GM21528 (cell line): ENCODE measurements at regions not wholly inside any gene's neighbourhood (a gene's known extent, or its start where the extent isn't known, plus 50 kb on each side); places are given as distances from the start of the nearest gene placed in this dataset.
"Not testable (repeated sequence)": the region's sequence is repeated elsewhere in the genome, so short reads cannot be mapped to it uniquely, and the experiment has no call there.

Experiments
- ATAC-seq: cut with Tn5 transposase; IDR thresholded peaks from one replicate; pipeline ENCODE4 v1.9.1; 2021; ENCODE audit warnings: mild to moderate bottlenecking, moderate library complexity; ENCODE audit not compliant: unreplicated experiment, low FRiP score

GRCh38 chr6:169921853-169922824 lies 170.7 kb downstream of the ERMARD start:
- ATAC-seq, result no peak

- no peak for ATAC-seq
Observed at GRCh38 chr6:169921217-169921616, 169.8 kb downstream of the ERMARD start.

GRCh38 chr6:169920359-169921020 lies 169.1 kb downstream of the ERMARD start:
- no peak for ATAC-seq

GRCh38 chr6:169918954-169919549 lies 167.6 kb downstream of the ERMARD start:
- no peak for ATAC-seq

- no peak for ATAC-seq
Observed at GRCh38 chr6:169918239-169918953, 167.0 kb downstream of the ERMARD start.

GRCh38 chr6:169917153-169917552 lies 165.7 kb downstream of the ERMARD start:
- ATAC-seq, result no peak

- ATAC-seq, result no peak
Observed at GRCh38 chr6:169915769-169916550, 164.5 kb downstream of the ERMARD start.

GRCh38 chr6:169913745-169914144 lies 162.3 kb downstream of the ERMARD start:
- not testable (repeated sequence) for ATAC-seq

- ATAC-seq, result no peak
Observed at GRCh38 chr6:169913096-169913638, 161.7 kb downstream of the ERMARD start.

GRCh38 chr6:169912266-169913095 lies 161.1 kb downstream of the ERMARD start:
- ATAC-seq, result no peak

- ATAC-seq, result no peak
Observed at GRCh38 chr6:169911264-169912263, 160.1 kb downstream of the ERMARD start.

- ATAC-seq, result no peak
Observed at GRCh38 chr6:169909113-169909512, 157.7 kb downstream of the ERMARD start.

GRCh38 chr6:169908403-169908933 lies 157.0 kb downstream of the ERMARD start:
- no peak for ATAC-seq

- no peak for ATAC-seq
Observed at GRCh38 chr6:169907419-169908115, 156.1 kb downstream of the ERMARD start.

- ATAC-seq, result no peak
Observed at GRCh38 chr6:169906688-169907418, 155.4 kb downstream of the ERMARD start.
